HepG2 (cell line): ENCODE measurements at regions not wholly inside any gene's neighbourhood (a gene's known extent, or its start where the extent isn't known, plus 50 kb on each side); places are given as distances from the start of the nearest gene placed in this dataset.

Experiments used
- ATAC-seq: fragments of 200-7000 bp; cut with Tn5 transposase; 3 replicates; pipeline ENCODE4 v1.9.1; 2020; ENCODE audit warnings: mild to moderate bottlenecking, moderate library complexity
- BruUV-seq: library from RNA; stranded (reverse); fragments of 400-500 nt; replicated peaks from 2 replicates; lab custom pipeline; 2021; lab: Mats Ljungman, UMichigan
- CTCF ChIA-PET: fragments of 300-600 bp; formaldehyde crosslinking; extraction: SDS; loops from one replicate; lab custom pipeline; 2021; ENCODE audit warnings: low total read pairs, inconsistent platforms, low intra/inter-chr PET ratio; lab: Yijun Ruan, JAX
- POLR2A ChIA-PET: fragments of 350-600 bp; sonication (Branson Sonifier 250); formaldehyde crosslinking; loops from one replicate; lab custom pipeline; 2020; ENCODE audit warnings: antibody characterized with exemption, inconsistent platforms; lab: Yijun Ruan, JAX
- DNase-seq: peaks from one replicate; pipeline ENCODE4 v3.0.0-alpha.2; 2015; ENCODE audit warnings: low spot score
- FAIRE-seq: peaks from 3 replicates; lab custom pipeline; 2011; peaks lifted over from hg19 to GRCh38; lab: Jason Lieb, UNC
- H2AFZ ChIP-seq: one replicate; pipeline ENCODE4 v1.6.1; 2011; ENCODE audit warnings: low read length, inconsistent platforms
- H3K27ac ChIP-seq: fragments of 300-600 bp; 3 replicates; pipeline ENCODE4 v1.8.0; 2011; ENCODE audit warnings: mixed run types, mild to moderate bottlenecking, mixed read lengths, low read length, inconsistent platforms; ENCODE audit not compliant: insufficient read depth; ENCODE audit errors: extremely low read length
- H3K27me3 ChIP-seq, 2 experiments: fragments of 200-600 bp in 1 of 2; 2 replicates in 1 of 2; 3 replicates in 1 of 2; pipeline versions ENCODE4 v1.6.0 to v1.8.0; 2011; ENCODE audit warnings: low read length in 2 of 2, mild to moderate bottlenecking in 2 of 2, moderate library complexity in 2 of 2, inconsistent platforms in 1 of 2; ENCODE audit not compliant: insufficient read depth in 2 of 2, control insufficient read depth in 1 of 2
- H3K36me3 ChIP-seq, 2 experiments: fragments of 200-600 bp in 1 of 2; replicated peaks in 1 of 2; 2 replicates in 1 of 2; 3 replicates in 1 of 2; pipeline versions ENCODE4 v1.5.1 to v1.8.0; 2011; ENCODE audit warnings: low read length in 2 of 2, inconsistent platforms in 1 of 2; ENCODE audit not compliant: insufficient read depth in 2 of 2, control insufficient read depth in 1 of 2
- H3K4me1 ChIP-seq: 2 replicates; pipeline ENCODE4 v1.5.1; 2012; ENCODE audit warnings: low read length, inconsistent platforms; ENCODE audit not compliant: insufficient read depth
- H3K4me2 ChIP-seq: 2 replicates; pipeline ENCODE4 v1.6.0; 2011; ENCODE audit warnings: low read depth, low read length, inconsistent platforms
- H3K4me3 ChIP-seq, 3 experiments: fragments of 200-600 bp in 1 of 3; sonication (generic), shearing (Covaris generic) in 1 of 3; replicated peaks in 1 of 3; 2 replicates each; pipeline ENCODE4 v1.5.1; 2011 to 2016; ENCODE audit warnings: low read length in 3 of 3, inconsistent platforms in 2 of 3, low read depth in 2 of 3, mild to moderate bottlenecking in 2 of 3, control low read depth in 1 of 3, mixed read lengths in 1 of 3; ENCODE audit not compliant: insufficient read depth in 1 of 3
- H3K79me2 ChIP-seq: one replicate; pipeline ENCODE4 v1.6.1; 2011; ENCODE audit warnings: low read length, inconsistent platforms; ENCODE audit not compliant: insufficient read depth
- H3K9ac ChIP-seq: 2 replicates; pipeline ENCODE4 v1.6.0; 2011; ENCODE audit warnings: mild to moderate bottlenecking, low read depth, low read length, inconsistent platforms; ENCODE audit not compliant: insufficient read depth
- H3K9me3 ChIP-seq: 2 replicates; pipeline ENCODE4 v1.5.1; 2012; ENCODE audit warnings: mild to moderate bottlenecking, low read length
- H4K20me1 ChIP-seq: 2 replicates; pipeline ENCODE4 v1.6.0; 2011; ENCODE audit warnings: inconsistent platforms, mild to moderate bottlenecking, low read length, moderate library complexity; ENCODE audit not compliant: insufficient read depth
- CENPT ChIP-seq: sonication (generic); formaldehyde crosslinking; IDR thresholded peaks from 2 replicates; pipeline ENCODE4 v1.8.0; 2022; ENCODE audit warnings: low read depth, mild to moderate bottlenecking, moderate library complexity, missing genetic modification reagents
- CREB1 ChIP-seq, 2 experiments: fragments of 450-650 bp in 1 of 2; IDR thresholded peaks; 2 replicates each; pipeline ENCODE4 v1.6.1; 2016 to 2017; ENCODE audit warnings: control low read depth in 1 of 2, mild to moderate bottlenecking in 1 of 2, missing compliant biosample characterization in 1 of 2, missing genetic modification characterization in 1 of 2
- MYC ChIP-seq: sonication (generic); formaldehyde crosslinking; IDR thresholded peaks from 2 replicates; pipeline ENCODE4 v1.9.0; 2021; ENCODE audit warnings: missing genetic modification reagents, borderline replicate concordance
- NR2F6 ChIP-seq, 2 experiments: IDR thresholded peaks; 2 replicates each; pipeline ENCODE4 v1.6.1; 2016; ENCODE audit warnings: antibody characterized with exemption in 1 of 2, mild to moderate bottlenecking in 1 of 2
- PLRG1 ChIP-seq: fragments of 450-650 bp; conservative IDR thresholded peaks from 2 replicates; pipeline ENCODE4 v1.6.1; 2016
- TOPORS ChIP-seq: sonication (generic); formaldehyde crosslinking; IDR thresholded peaks from 2 replicates; pipeline ENCODE4 v1.8.0; 2023; ENCODE audit warnings: mild to moderate bottlenecking, missing genetic modification reagents
- ZNF224 ChIP-seq: sonication (generic); formaldehyde crosslinking; IDR thresholded peaks from 2 replicates; pipeline ENCODE4 v1.5.0; 2020; ENCODE audit warnings: mild to moderate bottlenecking, missing genetic modification reagents
- ZNF781 ChIP-seq: sonication (generic); formaldehyde crosslinking; IDR thresholded peaks from 2 replicates; pipeline ENCODE4 v1.5.1; 2020; ENCODE audit warnings: borderline replicate concordance, mild to moderate bottlenecking, missing genetic modification reagents; ENCODE audit errors: not compliant biosample characterization
- ZSCAN20 ChIP-seq: sonication (generic); formaldehyde crosslinking; IDR thresholded peaks from 2 replicates; pipeline ENCODE4 v1.4.0; 2020; ENCODE audit warnings: missing genetic modification reagents, mild to moderate bottlenecking, borderline replicate concordance
- ZSCAN9 ChIP-seq: IDR thresholded peaks from 2 replicates; pipeline ENCODE4 v1.6.1; 2016; ENCODE audit warnings: borderline replicate concordance
- in situ Hi-C: cut with HindIII; loops from 2 replicates; pipeline ENCODE4 v1.10.0; 2017; ENCODE audit warnings: low pct_unique_long_range_greater_than_20kb; ENCODE audit not compliant: extremely low pct_ligation_motif_present
- intact Hi-C: fragments of 100-400 bp; cut with micrococcal nuclease; formaldehyde crosslinking; loops from one replicate; pipeline ENCODE4 v1.10.0; 2022; ENCODE audit not compliant: unreplicated experiment
- TF ChIP-seq, protein P1 (sequence below): sonication (generic); formaldehyde crosslinking; IDR thresholded peaks from 2 replicates; pipeline ENCODE4 v1.4.0; 2020; ENCODE audit warnings: missing genetic modification reagents, mild to moderate bottlenecking, borderline replicate concordance
- TF ChIP-seq, protein P2 (sequence below): sonication (generic); formaldehyde crosslinking; IDR thresholded peaks from 2 replicates; pipeline ENCODE4 v1.4.0; 2020; ENCODE audit warnings: mild to moderate bottlenecking, missing genetic modification reagents
- TF ChIP-seq, protein P3 (sequence below): sonication (generic); formaldehyde crosslinking; conservative IDR thresholded peaks from 2 replicates; pipeline ENCODE4 v1.4.0; 2020; ENCODE audit warnings: mild to moderate bottlenecking, missing genetic modification reagents, moderate library complexity
- TF ChIP-seq, protein P4 (sequence below): sonication (generic); formaldehyde crosslinking; IDR thresholded peaks from 2 replicates; pipeline ENCODE4 v1.4.0; 2020; ENCODE audit warnings: mild to moderate bottlenecking, missing genetic modification reagents

DNA sequence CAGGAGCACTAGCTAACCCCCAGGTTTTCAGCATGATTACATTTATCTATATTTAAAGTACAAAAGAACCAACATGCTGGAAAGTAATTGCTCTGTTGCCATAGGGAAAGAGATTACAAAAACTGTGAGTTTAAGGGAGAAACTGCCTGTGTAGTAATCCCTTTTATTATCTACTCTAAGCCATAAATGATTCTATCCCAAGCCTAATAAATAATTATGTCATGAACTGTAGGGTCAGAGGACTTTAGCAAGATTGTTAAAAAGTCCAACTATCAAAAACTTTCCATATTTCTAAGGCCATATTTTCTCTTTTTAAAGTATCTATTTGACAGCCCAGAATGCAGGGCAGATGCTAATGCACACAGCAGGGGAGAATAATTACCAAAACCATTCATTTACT is 573.8 kb upstream of the MIR17HG start:
- BruUV-seq: no TSS peak
- FAIRE-seq (no peak), DNase-seq (no peak), ATAC-seq (no peak)
- no peak overlapping the region for H3K27ac ChIP-seq
- intact Hi-C loops: no loop called here
- no peak overlapping the region for H3K9ac ChIP-seq
- no peaks in the 10 kb centered on the region for H4K20me1 ChIP-seq
- ChIA-PET CTCF (no interaction called here), POLR2A (no interaction called here)
- H3K4me3 ChIP-seq: no peak overlapping the region
- H3K9me3 ChIP-seq: no peaks in the 10 kb centered on the region
- no peak overlapping the region for H2AFZ ChIP-seq
- H3K4me1 ChIP-seq: no peaks in the 10 kb centered on the region
- H3K79me2 ChIP-seq: no peaks in the 10 kb centered on the region
- no peaks in the 10 kb centered on the region for H3K36me3 ChIP-seq
- H3K4me2 ChIP-seq: no peak overlapping the region
- in situ Hi-C loops: no loop called here
- H3K27me3 ChIP-seq: no peaks in the 10 kb centered on the region
- no peak for TF ChIP-seq PLRG1
- TF ChIP-seq, protein P1, sequence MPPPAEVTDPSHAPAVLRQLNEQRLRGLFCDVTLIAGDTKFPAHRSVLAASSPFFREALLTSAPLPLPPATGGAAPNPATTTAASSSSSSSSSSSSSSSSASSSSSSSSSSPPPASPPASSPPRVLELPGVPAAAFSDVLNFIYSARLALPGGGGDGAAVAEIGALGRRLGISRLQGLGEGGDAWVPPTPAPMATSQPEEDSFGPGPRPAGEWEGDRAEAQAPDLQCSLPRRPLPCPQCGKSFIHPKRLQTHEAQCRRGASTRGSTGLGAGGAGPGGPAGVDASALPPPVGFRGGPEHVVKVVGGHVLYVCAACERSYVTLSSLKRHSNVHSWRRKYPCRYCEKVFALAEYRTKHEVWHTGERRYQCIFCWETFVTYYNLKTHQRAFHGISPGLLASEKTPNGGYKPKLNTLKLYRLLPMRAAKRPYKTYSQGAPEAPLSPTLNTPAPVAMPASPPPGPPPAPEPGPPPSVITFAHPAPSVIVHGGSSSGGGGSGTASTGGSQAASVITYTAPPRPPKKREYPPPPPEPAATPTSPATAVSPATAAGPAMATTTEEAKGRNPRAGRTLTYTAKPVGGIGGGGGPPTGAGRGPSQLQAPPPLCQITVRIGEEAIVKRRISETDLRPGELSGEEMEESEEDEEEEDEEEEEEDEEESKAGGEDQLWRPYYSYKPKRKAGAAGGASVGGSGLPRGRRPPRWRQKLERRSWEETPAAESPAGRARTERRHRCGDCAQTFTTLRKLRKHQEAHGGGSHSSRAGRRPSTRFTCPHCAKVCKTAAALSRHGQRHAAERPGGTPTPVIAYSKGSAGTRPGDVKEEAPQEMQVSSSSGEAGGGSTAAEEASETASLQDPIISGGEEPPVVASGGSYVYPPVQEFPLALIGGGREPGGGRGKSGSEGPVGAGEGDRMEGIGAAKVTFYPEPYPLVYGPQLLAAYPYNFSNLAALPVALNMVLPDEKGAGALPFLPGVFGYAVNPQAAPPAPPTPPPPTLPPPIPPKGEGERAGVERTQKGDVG (CRISPR knock-in tag): no peak
- TF ChIP-seq, protein P2, sequence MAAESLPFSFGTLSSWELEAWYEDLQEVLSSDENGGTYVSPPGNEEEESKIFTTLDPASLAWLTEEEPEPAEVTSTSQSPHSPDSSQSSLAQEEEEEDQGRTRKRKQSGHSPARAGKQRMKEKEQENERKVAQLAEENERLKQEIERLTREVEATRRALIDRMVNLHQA (CRISPR knock-in tag): no peak
- no peak for TF ChIP-seq TOPORS (CRISPR knock-in tag)
- no peak for TF ChIP-seq NR2F6 (IDR thresholded peaks at IDR 0.05)
- TF ChIP-seq NR2F6 (CRISPR knock-in tag; IDR thresholded peaks at IDR 0.05): no peak
- TF ChIP-seq CREB1 (IDR thresholded peaks at IDR 0.05): no peak
- no peak for TF ChIP-seq CREB1 (CRISPR knock-in tag; IDR thresholded peaks at IDR 0.05)
- no peak for TF ChIP-seq ZSCAN9 (CRISPR knock-in tag)
- TF ChIP-seq ZSCAN20: no peak
- no peak for TF ChIP-seq ZNF224 (CRISPR knock-in tag)
- TF ChIP-seq ZNF781: no peak
- TF ChIP-seq, protein P3, sequence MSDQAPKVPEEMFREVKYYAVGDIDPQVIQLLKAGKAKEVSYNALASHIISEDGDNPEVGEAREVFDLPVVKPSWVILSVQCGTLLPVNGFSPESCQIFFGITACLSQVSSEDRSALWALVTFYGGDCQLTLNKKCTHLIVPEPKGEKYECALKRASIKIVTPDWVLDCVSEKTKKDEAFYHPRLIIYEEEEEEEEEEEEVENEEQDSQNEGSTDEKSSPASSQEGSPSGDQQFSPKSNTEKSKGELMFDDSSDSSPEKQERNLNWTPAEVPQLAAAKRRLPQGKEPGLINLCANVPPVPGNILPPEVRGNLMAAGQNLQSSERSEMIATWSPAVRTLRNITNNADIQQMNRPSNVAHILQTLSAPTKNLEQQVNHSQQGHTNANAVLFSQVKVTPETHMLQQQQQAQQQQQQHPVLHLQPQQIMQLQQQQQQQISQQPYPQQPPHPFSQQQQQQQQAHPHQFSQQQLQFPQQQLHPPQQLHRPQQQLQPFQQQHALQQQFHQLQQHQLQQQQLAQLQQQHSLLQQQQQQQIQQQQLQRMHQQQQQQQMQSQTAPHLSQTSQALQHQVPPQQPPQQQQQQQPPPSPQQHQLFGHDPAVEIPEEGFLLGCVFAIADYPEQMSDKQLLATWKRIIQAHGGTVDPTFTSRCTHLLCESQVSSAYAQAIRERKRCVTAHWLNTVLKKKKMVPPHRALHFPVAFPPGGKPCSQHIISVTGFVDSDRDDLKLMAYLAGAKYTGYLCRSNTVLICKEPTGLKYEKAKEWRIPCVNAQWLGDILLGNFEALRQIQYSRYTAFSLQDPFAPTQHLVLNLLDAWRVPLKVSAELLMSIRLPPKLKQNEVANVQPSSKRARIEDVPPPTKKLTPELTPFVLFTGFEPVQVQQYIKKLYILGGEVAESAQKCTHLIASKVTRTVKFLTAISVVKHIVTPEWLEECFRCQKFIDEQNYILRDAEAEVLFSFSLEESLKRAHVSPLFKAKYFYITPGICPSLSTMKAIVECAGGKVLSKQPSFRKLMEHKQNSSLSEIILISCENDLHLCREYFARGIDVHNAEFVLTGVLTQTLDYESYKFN (CRISPR knock-in tag): no peak
- TF ChIP-seq MYC (CRISPR knock-in tag): no peak
- TF ChIP-seq, protein P4, sequence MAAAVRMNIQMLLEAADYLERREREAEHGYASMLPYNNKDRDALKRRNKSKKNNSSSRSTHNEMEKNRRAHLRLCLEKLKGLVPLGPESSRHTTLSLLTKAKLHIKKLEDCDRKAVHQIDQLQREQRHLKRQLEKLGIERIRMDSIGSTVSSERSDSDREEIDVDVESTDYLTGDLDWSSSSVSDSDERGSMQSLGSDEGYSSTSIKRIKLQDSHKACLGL: no peak
- TF ChIP-seq CENPT (CRISPR knock-in tag): no peak
